ENCODE measurements at regions not wholly inside any gene's neighbourhood (a gene's known extent, or its start where the extent isn't known, plus 50 kb on each side); places are given as distances from the start of the nearest gene placed in this dataset.
"Not testable (repeated sequence)": the region's sequence is repeated elsewhere in the genome, so short reads cannot be mapped to it uniquely, and the experiment has no call there.

DNA sequence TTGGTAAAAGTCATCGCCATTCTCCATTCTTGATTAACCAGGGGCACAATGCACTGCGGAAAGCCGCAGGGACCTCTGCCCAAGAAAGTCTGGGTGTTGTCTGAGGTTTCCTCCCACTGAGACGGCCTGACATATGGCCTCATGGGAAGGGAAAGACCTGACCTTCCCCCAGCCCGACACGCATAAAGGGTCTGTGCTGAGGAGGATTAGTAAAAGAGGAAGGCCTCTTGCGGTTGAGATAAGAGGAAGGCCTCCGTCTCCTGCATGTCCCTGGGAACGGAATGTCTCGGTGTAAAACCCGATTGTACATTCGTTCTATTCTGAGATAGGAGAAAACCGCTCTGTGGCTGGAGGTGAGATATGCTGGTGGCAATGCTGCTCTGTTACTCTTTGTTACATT lies 704.3 kb upstream of the NECTIN3 start:
- not testable (repeated sequence) for DNase-seq (ENCODE audit: low read depth in 4 of 4, low spot score in 3 of 4)

GRCh38 chr3:110375751-110376518 lies 695.7 kb upstream of the NECTIN3 start:
- no peak for DNase-seq (ENCODE audit: low read depth in 4 of 4, low spot score in 3 of 4)

GRCh38 chr3:110378481-110378880 lies 693.1 kb upstream of the NECTIN3 start:
- DNase-seq (ENCODE audit: low read depth in 4 of 4, low spot score in 3 of 4), result no peak

- DNase-seq (ENCODE audit: low read depth in 4 of 4, low spot score in 3 of 4), result no peak
Observed at GRCh38 chr3:110381992-110382391, 689.6 kb upstream of the NECTIN3 start.

GRCh38 chr3:110383356-110383755 lies 688.3 kb upstream of the NECTIN3 start:
- no peak for DNase-seq (ENCODE audit: low read depth in 4 of 4, low spot score in 3 of 4)

- no peak for DNase-seq (ENCODE audit: low read depth in 4 of 4, low spot score in 3 of 4)
Observed at GRCh38 chr3:110384601-110385000, 687.0 kb upstream of the NECTIN3 start.

GRCh38 chr3:110389005-110389404 lies 682.6 kb upstream of the NECTIN3 start:
- no peak for DNase-seq (ENCODE audit: low read depth in 4 of 4, low spot score in 3 of 4)

GRCh38 chr3:110390372-110390771 lies 681.2 kb upstream of the NECTIN3 start:
- DNase-seq (ENCODE audit: low read depth in 4 of 4, low spot score in 3 of 4), result no peak

DNA sequence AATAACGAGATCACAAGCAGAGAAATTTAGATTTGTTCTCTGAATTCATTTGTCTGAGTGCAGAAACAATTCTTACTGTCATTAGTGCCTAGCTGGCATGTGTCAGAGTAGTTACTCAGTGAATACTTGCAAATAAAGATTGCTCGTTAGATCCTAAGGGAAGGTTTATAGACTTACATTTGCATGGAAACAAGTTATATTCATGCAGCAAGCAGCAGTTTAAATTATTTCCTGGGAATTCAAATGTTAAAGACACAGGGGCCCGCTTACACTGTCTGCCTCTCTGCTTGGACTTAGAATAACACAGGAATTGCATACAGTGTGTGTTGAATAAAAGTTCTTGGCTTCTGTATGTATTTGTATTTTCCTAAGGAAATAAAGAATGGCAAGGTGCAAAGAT lies 680.6 kb upstream of the NECTIN3 start:
- DNase-seq (ENCODE audit: low read depth in 4 of 4, low spot score in 3 of 4), result no peak

GRCh38 chr3:110391640-110392395 lies 679.8 kb upstream of the NECTIN3 start:
- no peak for DNase-seq (ENCODE audit: low read depth in 4 of 4, low spot score in 3 of 4)

- DNase-seq (ENCODE audit: low read depth in 4 of 4, low spot score in 3 of 4), result no peak
Observed at GRCh38 chr3:110393941-110394340, 677.7 kb upstream of the NECTIN3 start.

DNA sequence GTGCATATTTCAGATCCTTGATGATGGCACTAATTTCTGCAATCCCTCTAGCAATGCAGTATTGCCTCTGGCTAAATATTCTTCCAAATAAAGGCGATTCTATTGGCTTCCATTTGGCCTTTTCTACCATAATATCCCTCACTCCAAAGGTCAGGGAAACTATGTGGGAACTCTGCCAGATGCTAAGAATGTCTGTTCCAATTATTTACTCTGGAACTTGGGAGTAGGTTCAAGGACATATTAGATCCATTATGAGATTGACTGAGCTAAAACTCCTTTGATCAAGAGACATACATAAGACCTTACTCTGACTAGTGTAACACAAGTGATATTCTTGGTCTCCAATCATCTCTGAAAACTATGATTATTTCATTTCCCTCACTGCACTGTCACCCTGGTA lies 674.5 kb upstream of the NECTIN3 start:
- DNase-seq (ENCODE audit: low read depth in 4 of 4, low spot score in 3 of 4), result peak in 1 of 4 donors; percentile 12

DNA sequence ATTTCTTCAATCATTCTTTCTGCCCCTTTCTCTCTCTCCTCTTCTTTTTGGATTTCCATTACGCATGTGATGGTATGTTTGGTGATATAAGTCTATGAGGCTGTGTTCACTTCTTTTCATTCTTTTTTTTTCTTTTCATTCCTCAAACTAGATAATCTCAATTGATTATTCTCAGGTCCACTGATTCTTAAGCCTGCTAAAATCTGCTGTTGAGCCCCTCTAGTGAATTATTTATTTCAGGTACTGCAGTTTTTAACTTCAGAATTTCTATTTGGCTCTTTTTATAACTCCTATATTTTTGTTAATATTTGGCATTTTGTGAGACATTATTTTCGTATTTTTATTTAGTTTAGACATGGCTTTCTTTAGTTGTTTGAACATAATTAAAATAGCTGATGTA lies 671.3 kb upstream of the NECTIN3 start:
- DNase-seq (ENCODE audit: low read depth in 4 of 4, low spot score in 3 of 4), result no peak

DNA sequence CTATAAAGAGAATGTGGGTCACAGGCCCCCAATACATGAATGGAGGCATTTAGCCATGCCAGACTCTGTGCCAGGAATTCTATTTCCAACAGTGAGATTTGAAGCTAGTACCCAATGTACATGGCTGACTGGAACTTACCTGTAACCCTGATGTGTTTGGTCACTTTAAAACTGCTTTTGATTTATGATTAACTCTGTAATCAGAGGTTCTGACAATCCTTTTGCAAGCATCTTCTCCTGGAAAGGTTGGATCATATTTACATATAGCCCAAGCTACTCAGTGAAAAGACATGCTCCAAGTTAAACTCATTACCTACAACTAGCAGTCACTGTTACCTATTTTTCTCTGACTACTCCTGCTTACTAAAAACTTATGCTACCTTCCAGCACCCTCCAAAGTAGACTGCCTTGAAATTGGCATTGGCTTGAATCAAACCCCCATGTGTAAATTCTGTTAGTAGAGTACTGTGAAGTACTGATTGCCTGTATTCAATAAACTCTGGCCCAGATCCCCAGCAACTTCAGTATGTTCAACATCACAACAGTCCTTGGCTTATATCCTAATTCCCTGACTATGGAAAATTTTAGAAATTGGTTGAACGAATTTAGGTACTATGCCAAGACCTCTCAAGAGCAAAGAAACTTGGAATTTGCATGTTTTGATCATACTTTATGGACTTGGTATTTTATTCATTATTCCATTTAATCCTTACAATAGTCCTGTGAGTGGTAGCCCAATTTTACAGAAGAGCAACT lies 665.6 kb upstream of the NECTIN3 start:
- no peak for DNase-seq (ENCODE audit: low read depth in 4 of 4, low spot score in 3 of 4)

DNA sequence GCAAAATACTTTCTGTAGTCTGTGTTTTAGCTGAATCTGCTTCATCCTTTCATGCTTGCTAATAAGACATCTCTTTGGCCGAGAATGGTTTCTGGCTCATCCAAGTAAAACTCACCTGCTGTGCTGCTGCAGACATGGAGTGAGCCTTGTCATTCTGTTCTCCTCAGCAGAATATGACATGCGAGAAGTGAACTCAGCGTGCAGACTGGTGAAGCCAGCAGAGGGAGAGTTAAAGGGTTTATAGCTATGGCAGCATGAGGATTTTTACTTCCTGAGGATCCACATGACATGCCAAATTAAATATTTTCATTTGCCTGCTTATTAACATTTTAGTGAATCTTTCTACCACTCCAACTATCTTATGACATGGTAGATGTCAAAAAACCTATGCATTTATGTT lies 658.4 kb upstream of the NECTIN3 start:
- no peak for DNase-seq (ENCODE audit: low read depth in 4 of 4, low spot score in 3 of 4)

DNA sequence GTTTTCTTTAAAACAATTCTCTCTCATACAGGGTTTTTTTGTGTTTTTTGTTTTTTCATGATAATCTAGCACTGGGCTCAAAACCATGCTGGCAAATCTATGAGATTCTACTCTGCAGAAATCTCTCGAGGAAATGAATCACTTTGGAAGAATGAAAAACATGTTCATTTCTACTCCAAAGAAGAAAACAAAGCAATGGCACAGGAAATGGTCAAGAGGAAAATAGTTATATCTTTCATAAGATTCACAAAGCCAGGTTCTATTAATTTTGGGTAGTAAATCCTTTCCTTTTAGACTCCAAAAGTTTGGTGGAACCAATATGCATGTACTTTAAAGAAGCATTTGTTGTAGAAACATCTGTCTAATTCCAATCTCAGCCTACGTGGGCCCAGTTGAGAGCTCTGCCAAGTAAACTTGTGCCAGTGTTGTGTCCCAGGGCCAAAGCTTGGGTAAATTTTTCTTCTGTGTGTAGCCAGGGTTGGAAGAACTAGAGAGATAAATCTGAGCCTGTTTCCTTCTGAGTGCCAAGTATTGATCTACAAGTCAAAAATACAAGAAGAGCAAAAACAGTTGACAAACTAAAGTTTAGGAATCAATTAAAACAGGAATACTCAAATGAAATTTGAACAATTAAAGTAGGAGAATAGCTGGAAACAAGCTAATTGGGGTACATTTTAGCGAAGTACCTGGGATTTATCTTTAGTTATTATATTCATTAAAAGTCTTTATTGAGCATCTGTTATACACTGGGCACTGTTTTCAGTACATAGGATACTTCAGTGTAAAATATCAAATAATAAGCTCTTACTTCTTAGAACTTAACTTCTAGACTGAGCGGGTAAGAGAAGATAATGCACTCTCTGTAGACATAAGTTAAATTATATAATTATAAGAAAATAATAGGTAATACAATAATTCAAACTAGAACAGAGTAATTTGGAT lies 657.5 kb upstream of the NECTIN3 start:
- DNase-seq (ENCODE audit: low read depth in 4 of 4, low spot score in 3 of 4), result no peak

GRCh38 chr3:110414855-110415254 lies 656.8 kb upstream of the NECTIN3 start:
- DNase-seq (ENCODE audit: low read depth in 4 of 4, low spot score in 3 of 4), result no peak

DNA sequence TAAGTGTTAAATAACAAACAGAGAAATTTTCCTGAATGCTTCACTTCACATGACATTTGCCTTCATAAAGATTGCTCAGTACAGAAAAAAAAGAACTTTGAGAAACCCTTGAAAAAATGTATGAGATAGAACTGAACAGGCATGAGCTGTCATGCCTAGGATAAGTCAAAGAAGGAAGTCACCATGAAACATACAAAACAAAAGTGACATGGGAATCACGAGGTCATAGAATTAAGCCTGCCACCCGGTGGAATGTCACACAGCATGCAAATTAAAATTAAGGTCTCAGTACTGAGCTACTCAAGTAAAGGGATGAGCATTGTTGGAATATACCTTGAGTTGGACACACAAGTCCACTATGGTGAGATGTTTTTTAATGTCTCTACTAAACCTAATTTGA lies 652.5 kb upstream of the NECTIN3 start:
- DNase-seq (ENCODE audit: low read depth in 4 of 4, low spot score in 3 of 4), result no peak

DNA sequence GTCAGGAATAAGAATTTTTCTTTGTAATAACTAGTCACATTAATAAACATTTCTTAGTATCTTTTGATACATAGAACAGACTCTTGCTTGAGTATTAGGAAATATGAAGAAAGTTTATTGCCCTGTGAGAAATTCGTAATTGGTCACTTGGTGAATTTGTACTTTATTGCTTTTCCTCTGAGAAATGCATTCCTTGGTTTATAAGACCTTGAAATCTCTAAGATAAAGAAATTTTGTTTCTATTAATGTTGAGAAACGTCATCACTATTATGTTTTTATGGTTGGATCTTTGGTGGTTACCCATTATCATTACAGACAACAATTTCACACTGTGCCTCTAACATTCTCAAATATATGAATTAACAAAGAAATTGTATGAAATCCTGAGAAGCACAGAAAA lies 652.0 kb upstream of the NECTIN3 start:
- DNase-seq (ENCODE audit: low read depth in 4 of 4, low spot score in 3 of 4), result no peak

- no peak for DNase-seq (ENCODE audit: low read depth in 4 of 4, low spot score in 3 of 4)
Observed at GRCh38 chr3:110420158-110420641, 651.4 kb upstream of the NECTIN3 start.

All from right renal pelvis (tissue), 4 donors.